Stimulated activated CD4-positive, alpha-beta T cell treated with anti-CD3 and anti-CD28 coated beads, TNF-alpha, amount 100 ng/mL, for 24 hours (primary cell): ENCODE measurements at regions not wholly inside any gene's neighbourhood (a gene's known extent, or its start where the extent isn't known, plus 50 kb on each side); places are given as distances from the start of the nearest gene placed in this dataset.
"Not testable (repeated sequence)": the region's sequence is repeated elsewhere in the genome, so short reads cannot be mapped to it uniquely, and the experiment has no call there.

Experiments
- DNase-seq, 3 experiments: peaks; one replicate each; pipeline ENCODE4 v3.0.0-alpha.2; 2020; ENCODE audit warnings: low read depth in 3 of 3

DNA sequence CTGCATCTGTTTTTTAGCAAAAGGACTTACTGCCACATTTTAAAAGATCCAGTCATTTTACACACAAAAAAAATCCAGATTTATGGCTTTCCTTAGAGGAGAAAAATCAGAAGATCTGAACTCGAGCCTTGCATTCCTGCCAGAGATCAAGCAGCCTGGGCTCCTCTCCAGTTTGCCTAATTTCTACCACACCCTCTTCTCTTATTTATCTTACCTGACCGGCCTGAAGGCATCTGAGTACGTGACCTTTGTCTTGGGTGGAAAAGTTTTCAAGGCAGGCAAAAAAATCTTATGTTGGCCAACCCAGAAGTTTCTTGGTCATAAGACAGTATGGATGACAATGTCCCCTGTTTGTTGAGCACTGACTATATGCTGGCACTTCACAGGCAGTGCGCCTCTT lies 60.3 kb downstream of the CHRD start:
- DNase-seq = no peak

DNA sequence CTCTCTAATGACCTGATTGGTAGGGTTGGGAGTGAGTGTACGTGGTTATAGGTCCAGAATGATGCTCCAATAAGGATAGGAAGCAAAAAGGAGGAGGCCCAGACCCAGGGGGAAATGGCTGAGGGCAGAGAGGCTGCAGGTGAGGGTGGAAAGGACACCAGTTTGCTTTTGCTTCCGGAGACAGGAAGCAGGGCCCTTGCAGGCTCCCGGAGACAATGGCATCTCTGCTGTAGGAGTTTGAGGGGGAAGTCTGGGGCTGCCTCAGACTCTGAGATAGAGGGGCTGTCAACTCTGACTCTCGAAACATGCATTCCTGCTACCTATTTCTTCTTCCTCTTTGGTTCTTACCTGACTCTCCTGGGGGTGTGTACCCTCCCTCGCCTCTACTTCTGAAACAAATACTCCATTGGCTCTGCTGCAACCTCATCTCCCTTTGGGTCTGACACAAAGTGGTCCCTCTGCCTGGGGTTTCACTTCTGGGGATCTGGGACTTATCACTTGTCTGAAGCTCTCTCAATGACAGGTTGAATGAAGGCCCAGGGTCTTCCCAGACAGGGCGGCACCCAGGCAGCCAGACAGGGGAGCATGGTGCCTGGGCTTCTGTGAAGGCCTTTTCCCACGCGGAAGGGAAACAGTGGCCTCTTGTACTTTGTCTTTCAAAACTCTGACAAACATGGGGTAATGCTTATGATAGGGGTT lies 61.5 kb downstream of the CHRD start:
- DNase-seq = no peak

DNA sequence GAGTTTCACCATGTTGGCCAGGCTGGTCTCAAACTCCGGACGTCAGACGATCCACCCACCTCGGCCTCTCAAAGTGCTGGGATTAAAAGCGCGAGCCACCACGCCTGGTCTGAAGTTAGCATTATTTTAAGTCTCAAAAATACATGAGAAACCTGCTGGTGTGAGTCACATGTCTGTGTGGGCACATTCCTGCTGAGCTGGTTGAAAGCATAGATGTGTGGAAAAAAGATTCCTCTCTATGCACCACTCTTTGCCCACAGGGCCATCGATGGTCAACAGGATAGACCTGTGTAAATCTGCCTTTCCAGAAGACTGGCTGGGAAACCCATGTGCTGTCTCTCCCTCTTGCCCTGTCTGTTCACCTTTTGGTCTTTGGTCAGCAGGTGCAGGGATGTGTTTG lies 63.5 kb downstream of the CHRD start:
- no peak for DNase-seq

GRCh38 chr3:184443831-184444230 lies 64.0 kb downstream of the CHRD start:
- no peak for DNase-seq

DNA sequence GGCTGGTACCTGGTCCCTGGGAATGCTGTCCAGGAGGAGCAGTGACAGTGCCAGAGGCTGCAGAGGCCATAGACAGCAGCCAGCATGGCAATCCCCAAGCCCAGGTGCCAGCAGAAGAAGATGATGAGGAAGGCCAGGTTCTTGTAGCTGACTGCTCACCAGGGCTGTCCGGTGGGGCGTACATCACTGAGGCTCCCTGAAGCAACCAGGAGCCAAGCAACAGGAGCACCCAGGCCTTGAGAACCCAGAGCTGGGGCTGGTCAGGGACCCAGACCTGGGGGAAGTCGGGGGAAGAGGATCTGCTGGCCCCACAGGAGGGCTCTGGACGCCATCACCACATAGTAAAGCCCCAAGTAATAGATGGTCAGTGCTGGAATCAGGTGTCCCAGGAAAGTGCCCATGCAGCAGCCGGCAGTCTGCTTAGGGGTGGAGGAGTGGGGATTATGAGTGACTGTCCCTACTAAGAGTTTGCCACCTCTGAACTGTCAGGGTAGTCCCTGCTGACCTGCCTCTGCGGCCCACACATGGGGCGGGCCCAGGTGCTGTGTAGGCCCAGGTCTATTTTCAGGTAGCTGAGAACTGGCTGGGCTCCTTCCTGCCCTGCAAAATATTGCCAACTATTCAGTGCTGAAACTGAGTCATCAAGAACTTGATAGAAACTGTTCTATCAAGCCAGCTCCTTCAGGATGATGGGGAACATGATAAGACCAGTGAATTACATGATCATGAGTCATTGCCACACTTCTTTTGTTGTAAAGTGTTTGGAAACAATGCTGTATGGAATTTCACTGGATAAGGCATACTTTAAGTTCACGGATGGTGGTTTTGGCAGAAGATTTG lies 68.7 kb downstream of the CHRD start:
- no peak for DNase-seq

DNA sequence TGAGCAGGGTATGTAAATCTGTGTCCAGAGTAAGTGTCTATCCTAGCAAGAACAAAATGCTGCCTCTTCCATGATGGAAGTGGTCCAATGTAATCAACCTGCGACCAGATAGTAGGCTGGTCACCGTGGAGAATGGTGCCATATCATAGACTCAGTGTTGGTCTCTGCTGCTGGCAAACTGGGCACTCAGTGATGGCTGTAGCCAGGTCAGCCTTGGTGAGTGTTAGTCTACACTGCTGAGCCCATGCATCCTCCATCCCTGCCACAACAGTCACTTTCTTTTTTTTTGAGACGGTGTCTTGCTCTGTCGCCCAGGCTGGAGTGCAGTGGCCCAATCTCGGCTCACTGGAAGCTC lies 69.3 kb downstream of the CHRD start:
- DNase-seq = no peak

DNA sequence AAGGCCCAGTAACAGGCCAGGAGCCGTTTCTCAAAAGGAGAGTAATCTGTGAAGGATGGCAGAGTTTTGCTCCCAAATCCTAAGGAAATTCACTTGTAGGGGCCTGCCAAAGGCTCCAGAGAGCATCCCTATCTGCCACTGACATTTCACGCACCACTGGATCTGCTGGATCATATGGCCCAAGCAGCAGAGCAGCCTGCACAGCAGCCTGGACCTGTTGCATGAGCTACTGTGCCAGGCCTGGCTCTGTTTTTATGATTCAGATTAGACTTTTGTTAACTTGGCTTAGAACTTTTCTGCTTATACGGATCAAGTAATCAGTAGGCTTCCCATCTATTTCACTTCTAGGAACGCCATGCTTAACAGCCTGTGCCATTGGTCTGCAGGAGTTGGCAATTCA lies 70.7 kb downstream of the CHRD start:
- no peak for DNase-seq

DNA sequence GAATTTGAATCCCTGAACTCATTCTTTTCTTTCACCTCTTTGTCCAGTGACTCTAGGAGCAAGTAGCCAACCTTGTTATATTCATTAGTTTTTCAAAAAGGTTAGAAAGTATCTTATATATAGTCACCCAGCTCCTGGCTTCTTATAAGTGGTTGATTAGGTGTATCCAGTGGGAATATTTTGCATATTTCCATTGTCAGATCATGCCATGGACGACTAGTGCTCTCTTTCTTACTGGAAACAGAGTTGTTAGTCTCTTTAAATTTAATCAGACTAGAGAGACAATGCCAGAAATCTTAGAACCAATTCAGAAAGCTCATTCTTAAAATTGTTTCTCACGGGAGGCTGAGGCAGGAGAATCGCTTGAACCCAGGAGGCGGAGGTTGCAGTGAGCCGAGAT lies 73.4 kb downstream of the CHRD start:
- no peak for DNase-seq

GRCh38 chr3:184455991-184456390 lies 76.1 kb downstream of the CHRD start:
- DNase-seq = no peak

DNA sequence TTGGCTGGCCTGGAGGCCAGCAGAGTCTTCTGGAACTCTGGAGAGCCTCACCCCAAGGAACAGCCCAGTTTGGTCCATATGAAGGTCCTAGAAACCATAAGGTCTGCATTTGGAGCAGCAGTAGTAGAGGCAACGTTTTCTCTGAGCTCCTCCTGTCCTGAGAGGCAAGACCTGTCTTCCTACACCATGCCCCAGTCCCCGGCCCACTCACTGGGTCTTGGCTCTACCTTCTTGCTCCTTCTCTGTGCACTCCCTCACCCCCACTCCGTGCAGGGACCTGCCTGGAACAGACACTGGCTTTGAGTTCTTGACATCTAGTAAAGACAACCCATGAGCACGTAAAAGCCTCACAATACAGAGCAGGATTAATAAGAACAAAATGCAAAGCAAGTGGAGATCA lies 76.6 kb downstream of the CHRD start:
- no peak for DNase-seq

GRCh38 chr3:184457329-184457728 lies 77.5 kb downstream of the CHRD start:
- no peak for DNase-seq

DNA sequence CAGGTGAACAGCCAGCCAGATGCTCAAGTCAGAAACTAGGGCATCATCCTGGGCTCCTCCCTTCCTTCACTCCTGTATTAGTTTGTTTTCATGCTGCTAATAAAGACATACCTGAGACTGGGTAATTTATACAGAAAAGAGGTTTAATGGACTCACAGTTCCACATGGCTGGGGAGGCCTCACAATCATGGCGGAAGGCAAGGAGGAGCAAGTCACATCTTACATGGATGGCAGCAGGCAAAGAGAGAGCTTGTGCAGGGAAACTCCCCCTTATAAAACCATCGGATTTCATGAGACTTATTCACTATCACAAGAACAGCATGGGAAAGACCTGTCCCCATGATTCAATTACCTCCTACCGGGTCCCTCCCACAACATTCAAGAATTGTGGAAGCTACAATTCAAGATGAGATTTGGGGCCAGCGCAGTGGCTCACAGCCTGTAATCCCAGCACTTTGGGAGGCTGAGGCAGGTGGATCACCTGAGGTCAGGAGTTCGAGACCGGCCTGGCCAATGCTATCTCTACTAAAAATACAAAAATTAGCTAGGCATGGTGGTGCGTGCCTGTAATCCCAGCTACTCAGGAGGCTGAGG lies 78.0 kb downstream of the CHRD start:
- not testable (repeated sequence) for DNase-seq

DNA sequence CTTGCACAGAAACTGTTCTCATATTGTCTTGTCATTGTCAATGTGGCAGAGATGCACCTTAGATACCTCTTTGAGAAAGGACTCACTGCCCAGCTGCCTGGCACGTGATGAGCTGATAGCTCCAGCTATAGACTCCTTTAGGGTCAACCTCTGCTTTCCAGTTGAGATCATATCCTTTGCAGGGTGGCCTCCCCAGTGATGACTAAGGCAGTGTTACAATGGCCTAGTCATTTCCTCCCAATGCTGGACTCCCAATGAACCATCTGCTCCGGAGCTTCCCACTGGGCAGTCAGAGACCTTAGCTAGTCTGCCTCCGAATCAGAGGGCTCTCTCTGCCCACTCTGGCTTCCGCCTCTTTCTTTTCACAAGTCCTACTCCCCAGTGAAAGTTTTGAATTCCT lies 79.5 kb downstream of the CHRD start:
- no peak for DNase-seq

GRCh38 chr3:184460276-184460675 lies 80.4 kb downstream of the CHRD start:
- no peak for DNase-seq

GRCh38 chr3:184461219-184461618 lies 81.4 kb downstream of the CHRD start:
- DNase-seq = no peak

- DNase-seq = no peak
Measured at GRCh38 chr3:184465883-184466412, 86.1 kb downstream of the CHRD start.

DNA sequence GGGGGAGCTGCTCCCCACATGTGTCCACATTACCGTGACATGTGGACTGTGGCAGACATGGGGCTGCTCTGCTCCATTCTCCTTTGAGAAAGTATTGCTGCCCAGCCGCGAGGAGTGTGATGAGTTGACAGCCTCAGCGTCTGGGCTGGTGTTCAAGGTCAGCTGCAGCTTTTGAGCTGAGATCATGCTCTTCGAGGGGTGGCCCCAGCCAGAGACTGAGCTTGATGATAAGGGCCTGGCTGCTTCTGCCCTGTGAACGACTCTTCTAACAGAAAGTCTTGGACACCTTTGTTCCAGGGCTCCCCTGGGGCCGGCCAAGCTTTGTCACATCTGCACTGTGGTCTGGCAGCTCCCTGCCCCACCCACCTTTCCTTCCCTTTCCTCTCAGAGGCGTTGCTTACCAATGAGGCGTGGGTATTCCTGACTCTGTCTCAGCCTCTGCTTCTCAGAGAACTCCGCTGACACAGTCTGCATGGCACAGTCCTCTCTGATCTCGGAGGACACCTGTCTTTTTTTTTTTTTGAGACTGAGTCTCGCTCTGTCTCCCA lies 86.6 kb downstream of the CHRD start:
- no peak for DNase-seq

DNA sequence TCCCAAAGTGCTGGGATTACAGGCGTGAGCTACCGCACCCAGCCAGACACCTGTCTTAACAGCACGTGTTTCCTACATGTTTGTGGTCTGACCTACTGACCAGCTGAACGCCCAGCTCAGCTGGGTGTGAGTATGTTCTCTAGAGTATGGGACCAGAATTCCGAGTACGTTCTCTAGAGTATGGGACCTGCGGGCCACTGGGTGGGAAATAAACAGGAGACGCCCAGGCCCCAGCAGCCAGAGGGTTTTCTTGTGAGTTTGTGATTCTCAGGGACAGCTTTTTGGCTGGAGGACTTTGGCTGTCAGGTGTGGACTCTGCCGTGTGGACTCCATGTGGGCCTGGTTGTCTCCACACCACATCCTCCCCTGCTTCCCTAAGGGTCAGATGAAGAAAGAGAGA lies 87.3 kb downstream of the CHRD start:
- no peak for DNase-seq

DNA sequence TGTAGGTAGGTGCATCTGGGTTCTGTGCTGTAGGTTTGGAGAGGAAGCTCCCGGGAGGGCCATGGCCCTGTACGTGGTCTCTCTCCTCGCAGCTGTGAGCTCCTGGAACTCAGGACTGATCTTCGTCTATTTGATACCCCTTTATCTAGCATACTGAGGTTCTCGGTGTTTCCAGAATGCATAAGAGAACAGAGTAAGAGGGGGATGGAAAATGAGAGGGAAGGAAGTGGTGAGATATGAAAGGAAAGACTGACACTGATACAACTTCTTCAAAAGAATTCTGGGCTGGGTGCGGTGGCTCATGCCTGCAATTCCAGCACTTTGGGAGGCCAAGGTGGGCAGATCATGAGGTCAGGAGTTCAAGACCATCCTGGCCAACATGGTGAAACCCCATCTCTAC lies 90.7 kb downstream of the CHRD start:
- peak in 1 of 3 experiments; percentile 16 for DNase-seq

DNA sequence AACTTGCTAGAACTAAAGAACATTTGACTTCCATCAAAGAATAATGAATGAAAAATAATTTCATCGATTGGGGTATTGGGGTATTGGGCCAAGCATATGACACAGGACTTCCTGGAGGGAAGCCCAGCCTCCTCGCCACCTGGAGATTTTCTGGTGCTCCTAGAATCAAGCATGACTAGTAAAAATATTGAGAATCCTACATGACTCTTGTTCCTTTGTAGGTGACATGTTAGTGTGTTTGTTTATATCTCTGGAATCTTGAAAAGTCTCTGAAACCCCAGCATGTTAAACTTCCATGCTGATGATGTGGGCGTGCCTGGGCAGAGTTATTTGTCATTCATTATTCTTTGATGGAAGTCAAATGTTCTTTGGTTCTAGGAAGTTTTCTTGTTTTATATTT lies 90.1 kb upstream of the EPHB3 start:
- DNase-seq = no peak

DNA sequence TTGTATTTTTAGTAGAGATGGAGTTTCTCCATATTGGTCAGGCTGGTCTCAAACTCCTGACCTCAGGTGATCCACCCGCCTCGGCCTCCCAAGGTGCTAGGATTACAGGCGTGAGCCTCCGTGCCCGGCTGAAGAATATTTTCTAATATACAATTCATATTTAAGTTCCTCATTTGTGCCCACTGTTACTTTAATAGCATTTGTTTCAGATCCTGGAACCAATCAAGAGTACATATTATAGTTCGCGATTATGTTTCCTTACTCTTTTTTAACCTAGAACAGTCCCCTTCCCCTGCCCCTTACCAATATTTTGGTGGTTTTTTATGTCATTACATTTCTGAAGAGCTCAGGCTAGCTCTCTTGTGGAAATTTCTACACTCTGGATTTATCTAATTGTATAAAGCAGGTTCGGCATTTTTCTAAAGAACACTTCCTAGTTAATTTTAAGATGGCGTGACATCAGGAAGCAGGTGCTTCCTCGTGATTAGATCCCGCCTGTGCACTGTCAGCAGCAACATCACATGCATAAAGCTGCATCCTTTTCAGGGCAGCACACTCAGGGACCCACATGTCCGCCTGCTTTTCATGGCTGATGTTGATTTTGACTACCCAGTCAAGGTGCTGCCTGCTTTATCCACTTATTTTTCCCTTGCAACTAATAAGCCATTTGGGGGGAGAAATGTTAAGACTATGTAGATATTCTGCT lies 88.7 kb upstream of the EPHB3 start:
- DNase-seq = no peak

DNA sequence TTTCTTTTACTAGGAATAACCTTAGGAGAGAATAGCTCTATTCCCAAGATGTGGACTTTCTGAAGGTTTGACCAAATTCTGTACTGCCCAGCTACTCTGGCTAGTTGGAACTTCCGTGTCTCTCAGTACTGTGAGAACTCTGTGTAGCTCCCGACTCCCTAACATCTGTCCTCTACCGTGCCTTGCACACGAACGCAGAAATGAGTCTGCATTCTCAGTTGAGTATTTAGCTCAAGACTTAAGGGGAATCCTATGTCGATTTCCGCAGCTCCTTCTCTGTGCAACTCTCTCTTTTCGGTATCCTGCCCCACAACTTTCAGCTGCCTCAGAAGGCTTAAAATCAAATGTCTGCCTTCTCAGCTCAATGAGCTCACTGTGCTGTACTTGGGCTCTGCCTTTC lies 86.7 kb upstream of the EPHB3 start:
- DNase-seq = no peak
